Adrenal gland (tissue), 5 donors: ENCODE measurements at regions not wholly inside any gene's neighbourhood (a gene's known extent, or its start where the extent isn't known, plus 50 kb on each side); places are given as distances from the start of the nearest gene placed in this dataset.

Experiments used
- POLR2A ChIP-seq, 2 donors: fragments of 450-650 bp; IDR thresholded peaks; one replicate each; pipeline ENCODE4 v1.6.1; 2017; ENCODE audit warnings: antibody characterized with exemption in 2 of 2, mild to moderate bottlenecking in 2 of 2, moderate library complexity in 1 of 2
- TF ChIP-seq, protein P1 (sequence below), 6 experiments: fragments of 450-650 bp in 4 of 6; fragments of 200-600 bp in 2 of 6; sonication (generic) in 1 of 6; IDR thresholded peaks; 1 replicate in 5 of 6; 2 replicates in 1 of 6; pipeline versions ENCODE4 v1.5.1 to v1.8.0; 2016 to 2021; ENCODE audit warnings: antibody characterized with exemption in 6 of 6, mild to moderate bottlenecking in 2 of 6, moderate library complexity in 1 of 6
- donor health status: DM: no; HTN: no; CAD: no.

- TF ChIP-seq, protein P1, sequence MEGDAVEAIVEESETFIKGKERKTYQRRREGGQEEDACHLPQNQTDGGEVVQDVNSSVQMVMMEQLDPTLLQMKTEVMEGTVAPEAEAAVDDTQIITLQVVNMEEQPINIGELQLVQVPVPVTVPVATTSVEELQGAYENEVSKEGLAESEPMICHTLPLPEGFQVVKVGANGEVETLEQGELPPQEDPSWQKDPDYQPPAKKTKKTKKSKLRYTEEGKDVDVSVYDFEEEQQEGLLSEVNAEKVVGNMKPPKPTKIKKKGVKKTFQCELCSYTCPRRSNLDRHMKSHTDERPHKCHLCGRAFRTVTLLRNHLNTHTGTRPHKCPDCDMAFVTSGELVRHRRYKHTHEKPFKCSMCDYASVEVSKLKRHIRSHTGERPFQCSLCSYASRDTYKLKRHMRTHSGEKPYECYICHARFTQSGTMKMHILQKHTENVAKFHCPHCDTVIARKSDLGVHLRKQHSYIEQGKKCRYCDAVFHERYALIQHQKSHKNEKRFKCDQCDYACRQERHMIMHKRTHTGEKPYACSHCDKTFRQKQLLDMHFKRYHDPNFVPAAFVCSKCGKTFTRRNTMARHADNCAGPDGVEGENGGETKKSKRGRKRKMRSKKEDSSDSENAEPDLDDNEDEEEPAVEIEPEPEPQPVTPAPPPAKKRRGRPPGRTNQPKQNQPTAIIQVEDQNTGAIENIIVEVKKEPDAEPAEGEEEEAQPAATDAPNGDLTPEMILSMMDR (IDR thresholded peaks at IDR 0.05) = no peak
- no peak for TF ChIP-seq POLR2A (IDR thresholded peaks at IDR 0.05)
These were observed 307.6 kb downstream of the SPRY2 start for GRCh38 chr13:80033286-80033685.
